Neural cell (in vitro differentiated cells): ENCODE measurements at regions not wholly inside any gene's neighbourhood (a gene's known extent, or its start where the extent isn't known, plus 50 kb on each side); places are given as distances from the start of the nearest gene placed in this dataset.

ENCODE experiments used
- H2AFZ ChIP-seq: fragments of 200-600, 300-800 bp; sonication (generic), shearing (Covaris generic); 2 replicates; pipeline ENCODE4 v1.6.0; 2014; ENCODE audit warnings: low read depth, mild to moderate bottlenecking, antibody characterized with exemption, low read length, moderate library complexity
- H3F3A ChIP-seq: fragments of 200-600 bp; shearing (Covaris generic); 2 replicates; pipeline ENCODE4 v1.6.1; 2016; ENCODE audit warnings: mild to moderate bottlenecking, moderate library complexity, mixed read lengths, antibody characterized with exemption, low read length; ENCODE audit not compliant: insufficient read depth, poor library complexity, severe bottlenecking
- H3K27ac ChIP-seq: fragments of 200-600, 300-800 bp; sonication (generic), shearing (Covaris generic); 2 replicates; pipeline ENCODE4 v1.5.1; 2014; ENCODE audit warnings: mild to moderate bottlenecking, low read length, moderate library complexity
- H3K27me3 ChIP-seq: fragments of 300-800, 200-600 bp; sonication (generic), shearing (Covaris generic); 2 replicates; pipeline ENCODE4 v1.6.0; 2014; ENCODE audit warnings: mild to moderate bottlenecking, low read depth, low read length, moderate library complexity; ENCODE audit not compliant: insufficient read depth
- H3K36me3 ChIP-seq: fragments of 300-800, 200-600 bp; sonication (generic), shearing (Covaris generic); 2 replicates; pipeline ENCODE4 v1.5.1; 2014; ENCODE audit warnings: mild to moderate bottlenecking, antibody characterized with exemption, low read length, moderate library complexity; ENCODE audit not compliant: insufficient read depth
- H3K4me2 ChIP-seq: fragments of 300-800, 200-600 bp; sonication (generic), shearing (Covaris generic); 2 replicates; pipeline ENCODE4 v1.6.0; 2014; ENCODE audit warnings: mild to moderate bottlenecking, low read length
- H3K4me3 ChIP-seq: fragments of 300-800, 200-600 bp; sonication (generic), shearing (Covaris generic); 2 replicates; pipeline ENCODE4 v1.5.1; 2014; ENCODE audit warnings: mild to moderate bottlenecking, low read length, moderate library complexity
- H3K79me2 ChIP-seq: fragments of 200-600 bp; shearing (Covaris generic); replicated peaks from 2 replicates; pipeline ENCODE4 v1.6.0; 2014; ENCODE audit warnings: mild to moderate bottlenecking, low read length, moderate library complexity; ENCODE audit not compliant: insufficient read depth
- H3K9ac ChIP-seq: fragments of 300-800, 200-600 bp; sonication (generic), shearing (Covaris generic); 2 replicates; pipeline ENCODE4 v1.6.1; 2016; ENCODE audit warnings: mild to moderate bottlenecking, low read length, mixed read lengths
- H3K9me2 ChIP-seq: fragments of 200-600 bp; shearing (Covaris generic); 2 replicates; pipeline ENCODE4 v1.6.1; 2016; ENCODE audit warnings: mild to moderate bottlenecking, low read length, mixed read lengths; ENCODE audit not compliant: insufficient read depth
- H3K9me3 ChIP-seq: fragments of 200-600, 300-800 bp; sonication (generic), shearing (Covaris generic); 2 replicates; pipeline ENCODE4 v1.6.1; 2016; ENCODE audit warnings: mild to moderate bottlenecking, mixed run types, low read length, moderate library complexity, mixed read lengths
- H4K20me1 ChIP-seq: fragments of 200-600 bp; shearing (Covaris generic); 2 replicates; pipeline ENCODE4 v1.6.1; 2016; ENCODE audit warnings: mild to moderate bottlenecking, mixed run types; ENCODE audit not compliant: insufficient read depth
- CTCF ChIP-seq: fragments of 450-650 bp; IDR thresholded peaks from 2 replicates; pipeline ENCODE4 v1.5.1; 2014; ENCODE audit warnings: antibody characterized with exemption, mild to moderate bottlenecking, moderate library complexity; ENCODE audit not compliant: poor library complexity, severe bottlenecking
- EP300 ChIP-seq: fragments of 450-650 bp; conservative IDR thresholded peaks from 2 replicates; pipeline ENCODE4 v1.6.1; 2014; ENCODE audit warnings: antibody characterized with exemption, mild to moderate bottlenecking, moderate library complexity; ENCODE audit not compliant: poor library complexity, severe bottlenecking
- EZH2 ChIP-seq: fragments of 200-600, 300-800 bp; shearing (Covaris generic), sonication (generic); IDR thresholded peaks from 2 replicates; pipeline ENCODE4 v1.6.1; 2014; ENCODE audit warnings: antibody characterized with exemption, low read length, borderline replicate concordance, mild to moderate bottlenecking; ENCODE audit not compliant: insufficient read depth, poor library complexity, severe bottlenecking
- MXI1 ChIP-seq: fragments of 450-650 bp; conservative IDR thresholded peaks from 2 replicates; pipeline ENCODE4 v1.6.1; 2014; ENCODE audit warnings: antibody characterized with exemption, mild to moderate bottlenecking; ENCODE audit not compliant: poor library complexity, severe bottlenecking
- POLR2AphosphoS5 ChIP-seq: IDR thresholded peaks from 2 replicates; pipeline ENCODE4 v1.6.1; 2012
- RAD21 ChIP-seq: fragments of 450-650 bp; conservative IDR thresholded peaks from 2 replicates; pipeline ENCODE4 v1.6.1; 2014; ENCODE audit warnings: antibody characterized with exemption, mild to moderate bottlenecking, moderate library complexity
- REST ChIP-seq: IDR thresholded peaks from 2 replicates; pipeline ENCODE4 v1.6.1; 2012; ENCODE audit warnings: borderline replicate concordance
- SMC3 ChIP-seq: fragments of 450-650 bp; conservative IDR thresholded peaks from 2 replicates; pipeline ENCODE4 v1.6.1; 2014; ENCODE audit warnings: antibody characterized with exemption, mild to moderate bottlenecking, moderate library complexity; ENCODE audit not compliant: poor library complexity
- TAF1 ChIP-seq: IDR thresholded peaks from 2 replicates; pipeline ENCODE4 v1.6.1; 2012; ENCODE audit warnings: low read depth

DNA sequence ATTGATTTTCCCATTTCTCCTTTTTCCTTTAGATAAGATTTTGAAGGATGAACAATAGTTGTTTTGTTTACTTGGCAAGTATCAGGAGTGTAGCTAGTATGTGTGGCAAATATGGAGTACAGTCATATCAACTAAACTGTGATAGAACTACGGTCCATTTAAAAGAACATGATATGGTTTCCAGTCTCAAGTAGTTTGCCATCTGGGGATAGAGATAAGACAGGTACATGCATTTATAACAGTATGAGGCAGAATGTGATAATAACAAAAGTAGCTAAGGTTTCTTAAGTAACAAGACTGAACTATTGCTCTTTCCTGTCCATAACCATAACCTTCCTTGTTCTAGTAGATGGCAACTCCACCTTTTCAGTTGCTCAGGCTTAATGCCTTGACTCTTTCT lies 75.6 kb upstream of the TACR1 start:
- Histone ChIP-seq H4K20me1 (no peaks in the 10 kb centered on the region), H3K27me3 (no peaks in the 10 kb centered on the region), H3K9me3 (no peaks in the 10 kb centered on the region), H3K79me2 (no peaks in the 10 kb centered on the region), H2AFZ (no peak overlapping the region), H3K36me3 (no peaks in the 10 kb centered on the region), H3K9me2 (no peaks in the 10 kb centered on the region), H3K9ac (no peak overlapping the region), H3K27ac (no peak overlapping the region), H3K4me3 (no peak overlapping the region), H3F3A (peaks cover 3% of the 10 kb centered on the region), H3K4me2 (no peak overlapping the region)
- no peak for TF ChIP-seq REST
- no peak for TF ChIP-seq EP300
- TF ChIP-seq CTCF: no peak
- no peak for TF ChIP-seq EZH2
- no peak for TF ChIP-seq POLR2AphosphoS5
- TF ChIP-seq SMC3: no peak
- TF ChIP-seq TAF1: no peak
- no peak for TF ChIP-seq RAD21
- TF ChIP-seq MXI1: no peak

DNA sequence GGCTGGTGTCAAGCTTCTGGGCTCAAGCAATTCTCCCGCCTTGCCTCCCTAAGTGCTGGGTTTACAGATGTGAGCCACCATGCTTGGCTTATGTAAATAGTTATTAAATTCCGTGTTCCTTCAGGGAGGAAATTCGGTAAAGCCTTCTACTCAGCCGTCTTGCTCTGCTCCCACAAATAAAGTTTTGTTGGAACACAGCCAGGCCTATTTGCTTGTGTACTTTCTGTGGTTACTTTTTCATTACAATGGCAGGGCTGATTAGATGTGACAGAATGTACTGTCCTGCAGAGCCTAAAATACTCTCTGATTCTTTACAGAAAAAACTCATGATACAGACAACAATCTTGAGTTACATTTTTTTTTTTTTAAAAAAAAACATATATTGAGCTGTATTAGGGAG lies 68.8 kb upstream of the TACR1 start:
- Histone ChIP-seq H3K9me3 (peaks cover 5% of the 10 kb centered on the region), H3K79me2 (no peaks in the 10 kb centered on the region), H3K36me3 (no peaks in the 10 kb centered on the region), H3F3A (no peaks in the 10 kb centered on the region), H3K9me2 (no peaks in the 10 kb centered on the region), H3K27ac (no peak overlapping the region), H3K4me3 (no peak overlapping the region), H4K20me1 (no peaks in the 10 kb centered on the region), H2AFZ (no peak overlapping the region), H3K27me3 (no peaks in the 10 kb centered on the region), H3K4me2 (no peak overlapping the region), H3K9ac (no peak overlapping the region)
- TF ChIP-seq CTCF: no peak
- TF ChIP-seq SMC3: no peak
- no peak for TF ChIP-seq MXI1
- no peak for TF ChIP-seq TAF1
- TF ChIP-seq POLR2AphosphoS5: no peak
- no peak for TF ChIP-seq EP300
- no peak for TF ChIP-seq EZH2
- TF ChIP-seq REST: no peak
- no peak for TF ChIP-seq RAD21
